Spleen (tissue), 11 donors: ENCODE measurements at regions not wholly inside any gene's neighbourhood (a gene's known extent, or its start where the extent isn't known, plus 50 kb on each side); places are given as distances from the start of the nearest gene placed in this dataset.
A peak's percentile ranks its signal among the peaks of the same experiment; 100 is the strongest.

Experiments used
- DNase-seq: peaks from one replicate; pipeline ENCODE4 v3.0.0-alpha.2; 2020
- H3K27ac ChIP-seq, 8 donors: fragments of 200-600 bp; sonication (generic) in 7 of 8; 1 replicate in 4 of 8; 2 replicates in 4 of 8; pipeline versions ENCODE4 v1.5.0 to v1.8.0; 2016 to 2021; ENCODE audit warnings: inconsistent platforms in 4 of 8, mild to moderate bottlenecking in 4 of 8, moderate library complexity in 1 of 8
- H3K27me3 ChIP-seq, 7 donors: fragments of 200-600 bp; sonication (generic) in 6 of 7; replicated peaks in 1 of 7; 1 replicate in 4 of 7; 2 replicates in 3 of 7; pipeline versions ENCODE4 v1.5.0 to v1.8.0; 2016 to 2021; ENCODE audit warnings: inconsistent platforms in 3 of 7, mild to moderate bottlenecking in 1 of 7
- H3K36me3 ChIP-seq, 6 donors: fragments of 200-600 bp; sonication (generic) in 5 of 6; 1 replicate in 4 of 6; 2 replicates in 2 of 6; pipeline versions ENCODE4 v1.5.0 to v1.8.0; 2016 to 2021; ENCODE audit warnings: inconsistent platforms in 2 of 6
- H3K4me1 ChIP-seq, 6 donors: fragments of 200-600 bp; sonication (generic) in 5 of 6; 1 replicate in 3 of 6; 2 replicates in 3 of 6; pipeline versions ENCODE4 v1.5.0 to v1.8.0; 2016 to 2021; ENCODE audit warnings: inconsistent platforms in 3 of 6
- H3K4me3 ChIP-seq, 8 donors: fragments of 200-600 bp; sonication (generic) in 7 of 8; 1 replicate in 4 of 8; 2 replicates in 4 of 8; pipeline versions ENCODE4 v1.5.0 to v1.8.0; 2016 to 2021; ENCODE audit warnings: inconsistent platforms in 4 of 8, mild to moderate bottlenecking in 4 of 8, moderate library complexity in 2 of 8
- H3K9me3 ChIP-seq, 8 donors: fragments of 200-600 bp; sonication (generic) in 7 of 8; 1 replicate in 4 of 8; 2 replicates in 4 of 8; pipeline versions ENCODE4 v1.5.0 to v1.8.0; 2016 to 2021; ENCODE audit warnings: inconsistent platforms in 4 of 8
- POLR2A ChIP-seq, 3 donors: fragments of 450-650 bp; IDR thresholded peaks; one replicate each; pipeline ENCODE4 v1.5.1; 2017; ENCODE audit warnings: antibody characterized with exemption in 3 of 3, mild to moderate bottlenecking in 1 of 3
- POLR2AphosphoS5 ChIP-seq, 3 donors: sonication (generic); formaldehyde crosslinking; IDR thresholded peaks; one replicate each; pipeline ENCODE4 v1.5.1; 2017; ENCODE audit warnings: antibody characterized with exemption in 3 of 3
- WGBS, 5 donors: extraction: QIAGEN DNeasy Blood & Tissue Kit in 3 of 5; methylation state at CpG; one replicate each; pipeline versions ENCODE4 v1.1.5 to v1.1.7; 2013 to 2018; 5-methylcytosine and 5-hydroxymethylcytosine counted together
- intact Hi-C: fragments of 100-400 bp; cut with DNase I; formaldehyde crosslinking; loops from one replicate; pipeline ENCODE4 v1.15.0; 2023; ENCODE audit warnings: low total_unique reads
- TF ChIP-seq, protein P1 (sequence below), 11 experiments: fragments of 200-600 bp in 7 of 11; fragments of 450-650 bp in 4 of 11; sonication (generic) in 4 of 11; IDR thresholded peaks in 8 of 11; conservative IDR thresholded peaks in 3 of 11; 1 replicate in 7 of 11; 2 replicates in 4 of 11; pipeline versions ENCODE4 v1.4.0 to v1.8.0; 2016 to 2021; ENCODE audit warnings: antibody characterized with exemption in 11 of 11, inconsistent platforms in 4 of 11, mild to moderate bottlenecking in 1 of 11
- donor health status: healthy with polysubstance abuse.
- donor health status: DM: no; HTN: no; CAD: no; lungs with moderate emphysema.
- donor health status: DM: no; HTN: no; CAD: no.
- donor health status: Bipolar disorder and iron deficiency.
- donor health status: healthy.
- donor health status: DM: no; HTN: no; CAD: no.
- donor health status: DM: yes; HTN: yes; CAD: no.

DNA sequence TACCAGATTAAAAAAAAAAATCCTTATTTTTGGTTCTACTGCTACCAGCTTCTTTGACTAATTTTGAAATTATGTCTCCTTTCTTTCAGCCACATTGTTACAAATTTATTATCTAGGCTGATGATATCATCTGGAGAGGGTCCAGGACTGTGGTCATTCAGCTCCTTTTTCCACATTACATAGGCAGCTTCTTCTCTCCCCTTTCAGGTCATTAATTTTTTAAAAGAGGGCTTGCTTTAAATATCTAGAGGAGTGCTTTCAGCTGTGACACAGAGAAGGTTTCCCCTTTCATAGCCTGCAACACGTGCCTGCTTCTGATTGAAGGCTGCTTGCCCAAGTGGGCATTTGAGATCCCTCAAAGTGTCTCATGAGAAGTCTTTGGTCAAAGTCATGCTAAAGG is 155.7 kb upstream of the PAPPA start:
- no peak overlapping the region for H3K27ac ChIP-seq
- H3K27me3 ChIP-seq: no peaks in the 10 kb centered on the region
- intact Hi-C loops: no loop called here
- TF ChIP-seq POLR2AphosphoS5 (IDR thresholded peaks at IDR 0.05) (no peak), POLR2A (IDR thresholded peaks at IDR 0.05) (no peak)
- TF ChIP-seq, protein P1, sequence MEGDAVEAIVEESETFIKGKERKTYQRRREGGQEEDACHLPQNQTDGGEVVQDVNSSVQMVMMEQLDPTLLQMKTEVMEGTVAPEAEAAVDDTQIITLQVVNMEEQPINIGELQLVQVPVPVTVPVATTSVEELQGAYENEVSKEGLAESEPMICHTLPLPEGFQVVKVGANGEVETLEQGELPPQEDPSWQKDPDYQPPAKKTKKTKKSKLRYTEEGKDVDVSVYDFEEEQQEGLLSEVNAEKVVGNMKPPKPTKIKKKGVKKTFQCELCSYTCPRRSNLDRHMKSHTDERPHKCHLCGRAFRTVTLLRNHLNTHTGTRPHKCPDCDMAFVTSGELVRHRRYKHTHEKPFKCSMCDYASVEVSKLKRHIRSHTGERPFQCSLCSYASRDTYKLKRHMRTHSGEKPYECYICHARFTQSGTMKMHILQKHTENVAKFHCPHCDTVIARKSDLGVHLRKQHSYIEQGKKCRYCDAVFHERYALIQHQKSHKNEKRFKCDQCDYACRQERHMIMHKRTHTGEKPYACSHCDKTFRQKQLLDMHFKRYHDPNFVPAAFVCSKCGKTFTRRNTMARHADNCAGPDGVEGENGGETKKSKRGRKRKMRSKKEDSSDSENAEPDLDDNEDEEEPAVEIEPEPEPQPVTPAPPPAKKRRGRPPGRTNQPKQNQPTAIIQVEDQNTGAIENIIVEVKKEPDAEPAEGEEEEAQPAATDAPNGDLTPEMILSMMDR (IDR thresholded peaks at IDR 0.05 in 8 of 11, conservative IDR thresholded peaks at IDR 0.05 in 3 of 11): no peak
- H3K4me3 ChIP-seq: no peak overlapping the region
- no peaks in the 10 kb centered on the region for H3K4me1 ChIP-seq
- WGBS, 5 donors: 56 to 81% (median 68%) methylated on average over 1 of the region's 1 CpG
- DNase-seq: no peak
- no peaks in the 10 kb centered on the region for H3K9me3 ChIP-seq
- no peaks in the 10 kb centered on the region for H3K36me3 ChIP-seq

DNA sequence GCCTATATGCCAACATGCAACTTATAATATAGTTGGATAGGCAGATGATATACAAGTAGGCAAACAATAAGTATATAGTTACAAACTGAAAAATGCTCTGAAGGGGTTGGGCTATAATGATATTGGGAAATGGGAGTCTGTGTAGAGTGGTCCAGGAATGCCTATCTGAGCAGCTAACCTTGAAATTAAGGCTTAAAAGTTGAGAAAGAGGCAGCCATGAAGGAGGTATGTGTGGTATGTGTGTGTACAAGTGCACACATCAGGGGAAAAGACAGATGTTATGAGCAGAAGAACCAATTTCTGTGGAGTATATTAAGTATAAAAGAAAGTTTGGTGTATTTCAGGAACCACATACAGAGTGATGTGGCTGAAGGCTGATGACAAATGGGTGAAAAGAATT is 154.9 kb upstream of the PAPPA start:
- no peak for DNase-seq
- Histone ChIP-seq H3K36me3 (no peaks in the 10 kb centered on the region), H3K27me3 (no peaks in the 10 kb centered on the region), H3K4me3 (no peak overlapping the region), H3K4me1 (no peaks in the 10 kb centered on the region), H3K27ac (no peak overlapping the region), H3K9me3 (peaks cover 0 to 3% (median 0%) of the 10 kb centered on the region in 8 donors)
- TF ChIP-seq POLR2A (IDR thresholded peaks at IDR 0.05) (no peak), POLR2AphosphoS5 (IDR thresholded peaks at IDR 0.05) (no peak)
- TF ChIP-seq, protein P1 (IDR thresholded peaks at IDR 0.05 in 8 of 11, conservative IDR thresholded peaks at IDR 0.05 in 3 of 11): no peak
- intact Hi-C loops: no loop called here

DNA sequence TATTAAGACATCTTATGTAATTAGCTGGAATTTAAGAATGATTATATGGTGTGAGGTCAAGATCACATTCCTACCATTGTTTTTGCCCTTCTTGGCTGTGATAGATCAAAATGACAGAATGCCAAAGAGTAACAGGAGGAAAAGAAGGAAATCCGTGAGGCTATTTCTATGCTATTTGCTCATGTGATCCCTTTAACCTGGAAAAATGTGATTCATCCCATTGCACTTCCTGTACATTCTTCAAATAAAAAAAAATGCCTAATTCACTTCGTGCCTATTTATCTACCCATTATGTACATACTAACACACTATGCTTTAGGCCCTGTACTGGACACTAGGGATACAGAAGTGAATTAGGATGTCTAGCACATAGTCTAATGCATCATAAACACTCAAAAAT is 154.1 kb upstream of the PAPPA start:
- Histone ChIP-seq H3K9me3 (peaks cover 0 to 3% (median 0%) of the 10 kb centered on the region in 8 donors), H3K4me3 (no peak overlapping the region), H3K27me3 (no peaks in the 10 kb centered on the region), H3K27ac (no peak overlapping the region), H3K4me1 (no peaks in the 10 kb centered on the region), H3K36me3 (no peaks in the 10 kb centered on the region)
- TF ChIP-seq, protein P1 (IDR thresholded peaks at IDR 0.05 in 8 of 11, conservative IDR thresholded peaks at IDR 0.05 in 3 of 11): no peak
- no peak for TF ChIP-seq POLR2AphosphoS5 (IDR thresholded peaks at IDR 0.05)
- no peak for TF ChIP-seq POLR2A (IDR thresholded peaks at IDR 0.05)
- intact Hi-C loops: no loop called here
- no peak for DNase-seq
- 68 to 83% (median 70%) methylated on average over 2 of the region's 2 CpGs for WGBS, 5 donors

DNA sequence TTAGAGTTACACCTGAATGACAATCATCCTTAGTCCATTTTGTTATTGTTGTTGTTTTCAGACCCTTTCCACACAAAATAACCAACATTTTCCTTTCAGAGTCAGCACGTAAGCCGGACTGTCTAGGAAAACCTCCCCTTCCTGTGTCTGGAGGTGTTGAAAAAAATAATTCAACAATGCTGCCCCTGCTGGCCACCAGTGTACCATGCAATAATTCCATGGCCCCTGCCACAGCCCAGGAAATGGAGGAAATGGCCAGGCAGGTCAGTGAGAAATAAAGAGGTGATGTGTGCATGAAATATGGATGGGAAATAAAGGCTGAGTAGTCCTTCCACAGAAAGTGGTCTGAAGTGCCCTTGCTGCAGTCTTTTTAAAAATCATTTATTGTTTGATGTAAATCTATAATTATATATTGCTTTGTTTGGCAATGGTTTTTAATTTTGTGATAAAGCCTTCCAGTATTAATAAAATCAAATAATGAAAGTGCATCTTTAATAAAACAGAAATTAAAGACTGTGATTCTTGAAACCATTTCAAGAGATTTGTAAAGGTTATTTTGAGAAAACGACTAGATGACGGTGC is 152.8 kb upstream of the PAPPA start:
- Histone ChIP-seq H3K27ac (no peak overlapping the region), H3K27me3 (no peaks in the 10 kb centered on the region)

More for the DNA sequence above, 152.8 kb upstream of the PAPPA start:
- H3K9me3 ChIP-seq: peaks cover 0 to 3% (median 0%) of the 10 kb centered on the region in 8 donors
- 57 to 68% (median 66%) methylated on average over 4 of the region's 4 CpGs for WGBS, 5 donors
- no peaks in the 10 kb centered on the region for H3K36me3 ChIP-seq
- H3K4me3 ChIP-seq: no peak overlapping the region
- intact Hi-C loops: no loop called here
- no peaks in the 10 kb centered on the region for H3K4me1 ChIP-seq
- no peak for DNase-seq
- TF ChIP-seq POLR2AphosphoS5 (IDR thresholded peaks at IDR 0.05): no peak
- no peak for TF ChIP-seq POLR2A (IDR thresholded peaks at IDR 0.05)
- TF ChIP-seq, protein P1 (IDR thresholded peaks at IDR 0.05 in 8 of 11, conservative IDR thresholded peaks at IDR 0.05 in 3 of 11): peak in 7 of 11 experiments; percentile 13 to 41 (median 31)
